SK-N-SH treated with all-trans-retinoic acid at 6 μM for 48 hours (cell line): ENCODE measurements at regions not wholly inside any gene's neighbourhood (a gene's known extent, or its start where the extent isn't known, plus 50 kb on each side); places are given as distances from the start of the nearest gene placed in this dataset.

ENCODE experiments used
- ATAC-seq: fragments of 200-7000 bp; cut with Tn5 transposase; 3 replicates; pipeline ENCODE4 v1.9.1; 2020; ENCODE audit warnings: mild to moderate bottlenecking, moderate library complexity
- ARNTL ChIP-seq: fragments of 450-650 bp; formaldehyde crosslinking; IDR thresholded peaks from 2 replicates; pipeline ENCODE4 v1.5.0; 2020; ENCODE audit warnings: low read depth, mild to moderate bottlenecking, moderate library complexity, borderline replicate concordance
- BACH2 ChIP-seq: fragments of 250-450 bp; sonication (Bioruptor Pico); IDR thresholded peaks from 2 replicates; pipeline ENCODE4 v1.9.0; 2021; ENCODE audit warnings: mild to moderate bottlenecking, borderline replicate concordance
- CREB5 ChIP-seq: fragments of 250-450 bp; sonication (Bioruptor Pico); IDR thresholded peaks from 2 replicates; pipeline ENCODE4 v1.5.1; 2020; ENCODE audit warnings: low read depth, mild to moderate bottlenecking, moderate library complexity
- CSDC2 ChIP-seq: fragments of 250-450 bp; sonication (Bioruptor Pico); IDR thresholded peaks from 2 replicates; pipeline ENCODE4 v1.5.0; 2020; ENCODE audit warnings: mild to moderate bottlenecking, moderate library complexity
- CSRNP3 ChIP-seq: fragments of 250-450 bp; sonication (Bioruptor Pico); IDR thresholded peaks from 2 replicates; pipeline ENCODE4 v1.5.1; 2021; ENCODE audit warnings: mild to moderate bottlenecking, moderate library complexity
- ESRRG ChIP-seq: fragments of 250-450 bp; sonication (Bioruptor Pico); IDR thresholded peaks from 2 replicates; pipeline ENCODE4 v1.6.1; 2021; ENCODE audit warnings: mild to moderate bottlenecking
- GLIS3 ChIP-seq: fragments of 250-450 bp; sonication (Bioruptor Pico); IDR thresholded peaks from 2 replicates; pipeline ENCODE4 v1.5.0; 2020; ENCODE audit warnings: mild to moderate bottlenecking, moderate library complexity
- ISL1 ChIP-seq: fragments of 250-450 bp; sonication (Bioruptor Pico); IDR thresholded peaks from 2 replicates; pipeline ENCODE4 v2.1.2; 2022; ENCODE audit warnings: mild to moderate bottlenecking, moderate library complexity
- OSR1 ChIP-seq: fragments of 250-450 bp; sonication (Bioruptor Pico); IDR thresholded peaks from 2 replicates; pipeline ENCODE4 v1.8.0; 2022; ENCODE audit warnings: moderate library complexity, mild to moderate bottlenecking, inconsistent platforms
- PATZ1 ChIP-seq: fragments of 250-450 bp; sonication (Bioruptor Pico); IDR thresholded peaks from 2 replicates; pipeline ENCODE4 v1.8.0; 2020; ENCODE audit warnings: mild to moderate bottlenecking, moderate library complexity, borderline replicate concordance
- POU6F1 ChIP-seq: fragments of 250-450 bp; sonication (Bioruptor Pico); IDR thresholded peaks from 2 replicates; pipeline ENCODE4 v1.8.0; 2021; ENCODE audit warnings: low read depth, mild to moderate bottlenecking, moderate library complexity, borderline replicate concordance
- PPARA ChIP-seq: fragments of 250-450 bp; sonication (Bioruptor Pico); IDR thresholded peaks from 2 replicates; pipeline ENCODE4 v1.5.0; 2020; ENCODE audit warnings: mild to moderate bottlenecking, borderline replicate concordance
- RARB ChIP-seq: fragments of 250-450 bp; sonication (Bioruptor Pico); IDR thresholded peaks from 2 replicates; pipeline ENCODE4 v1.8.0; 2021; ENCODE audit warnings: mild to moderate bottlenecking, moderate library complexity
- SNAI2 ChIP-seq: fragments of 250-450 bp; sonication (Bioruptor Pico); IDR thresholded peaks from 2 replicates; pipeline ENCODE4 v1.5.0; 2020; ENCODE audit warnings: mild to moderate bottlenecking, moderate library complexity
- TCF4 ChIP-seq: fragments of 250-450 bp; sonication (Bioruptor Pico); IDR thresholded peaks from 2 replicates; pipeline ENCODE4 v1.8.0; 2021; ENCODE audit warnings: mild to moderate bottlenecking, moderate library complexity, borderline replicate concordance
- TOX ChIP-seq: fragments of 250-450 bp; sonication (Bioruptor Pico); IDR thresholded peaks from 2 replicates; pipeline ENCODE4 v1.8.0; 2021; ENCODE audit warnings: mild to moderate bottlenecking, moderate library complexity, borderline replicate concordance
- TSHZ2 ChIP-seq: fragments of 250-450 bp; sonication (Bioruptor Pico); IDR thresholded peaks from 2 replicates; pipeline ENCODE4 v1.5.0; 2020; ENCODE audit warnings: mild to moderate bottlenecking, moderate library complexity
- ZC3H10 ChIP-seq: fragments of 250-450 bp; sonication (Bioruptor Pico); IDR thresholded peaks from 2 replicates; pipeline ENCODE4 v1.5.1; 2021; ENCODE audit warnings: mild to moderate bottlenecking, moderate library complexity
- ZFP3 ChIP-seq: fragments of 250-450 bp; sonication (Bioruptor Pico); IDR thresholded peaks from 2 replicates; pipeline ENCODE4 v1.5.0; 2020; ENCODE audit warnings: mild to moderate bottlenecking, moderate library complexity
- ZFP30 ChIP-seq: fragments of 450-650 bp; formaldehyde crosslinking; IDR thresholded peaks from 2 replicates; pipeline ENCODE4 v1.5.0; 2022; ENCODE audit warnings: mild to moderate bottlenecking, moderate library complexity
- ZNF565 ChIP-seq: fragments of 450-650 bp; formaldehyde crosslinking; conservative IDR thresholded peaks from 2 replicates; pipeline ENCODE4 v1.5.0; 2020; ENCODE audit warnings: low read depth, mild to moderate bottlenecking, moderate library complexity
- ZNF70 ChIP-seq: fragments of 450-650 bp; formaldehyde crosslinking; IDR thresholded peaks from 2 replicates; pipeline ENCODE4 v1.5.0; 2020; ENCODE audit warnings: mild to moderate bottlenecking, moderate library complexity
- ZNF8 ChIP-seq: fragments of 450-650 bp; formaldehyde crosslinking; IDR thresholded peaks from 2 replicates; pipeline ENCODE4 v1.5.0; 2020; ENCODE audit warnings: mild to moderate bottlenecking, moderate library complexity

GRCh38 chrX:150063138-150063518 is 124.8 kb upstream of the EOLA2 start:
- peak; percentile 40 for ATAC-seq
- TF ChIP-seq ZC3H10 (CRISPR knock-in tag) (no peak), CREB5 (no peak), TSHZ2 (no peak), ZNF8 (CRISPR knock-in tag) (no peak), SNAI2 (no peak), ZFP30 (no peak), TCF4 (CRISPR knock-in tag) (no peak), CSRNP3 (CRISPR knock-in tag) (no peak), ZFP3 (CRISPR knock-in tag) (no peak), BACH2 (CRISPR knock-in tag) (no peak), ZNF70 (no peak), GLIS3 (CRISPR knock-in tag) (no peak), OSR1 (CRISPR knock-in tag) (no peak), TOX (no peak), ISL1 (CRISPR knock-in tag) (no peak), CSDC2 (CRISPR knock-in tag) (no peak), RARB (CRISPR knock-in tag) (no peak), PPARA (no peak), ARNTL (CRISPR knock-in tag) (no peak), PATZ1 (CRISPR knock-in tag) (no peak)

- TF ChIP-seq PATZ1 (CRISPR knock-in tag) (no peak), ARNTL (CRISPR knock-in tag) (no peak), TCF4 (CRISPR knock-in tag) (no peak), ZNF70 (no peak), CSRNP3 (CRISPR knock-in tag) (no peak), POU6F1 (CRISPR knock-in tag) (no peak), ZNF565 (CRISPR knock-in tag) (no peak), ESRRG (CRISPR knock-in tag) (no peak)
- ATAC-seq = no peak
Observed at GRCh38 chrX:150063674-150064073, 125.4 kb upstream of the EOLA2 start.
